HG03439 (cell line): ENCODE measurements at regions not wholly inside any gene's neighbourhood (a gene's known extent, or its start where the extent isn't known, plus 50 kb on each side); places are given as distances from the start of the nearest gene placed in this dataset.

Experiments used
- ATAC-seq: cut with Tn5 transposase; IDR thresholded peaks from one replicate; pipeline ENCODE4 v1.9.1; 2021; ENCODE audit warnings: mild to moderate bottlenecking, moderate library complexity; ENCODE audit not compliant: unreplicated experiment

- ATAC-seq: no peak
Observed at GRCh38 chr17:77376795-77377709, 236.3 kb downstream of the SEC14L1 start.

- no peak for ATAC-seq
Observed at GRCh38 chr17:77377710-77378235, 237.0 kb downstream of the SEC14L1 start.

GRCh38 chr17:77378318-77379064, 237.7 kb downstream of the SEC14L1 start:
- no peak for ATAC-seq

- no peak for ATAC-seq
Observed at GRCh38 chr17:77379065-77379428, 238.3 kb downstream of the SEC14L1 start.

GRCh38 chr17:77379832-77380231, 239.1 kb downstream of the SEC14L1 start:
- ATAC-seq: no peak

GRCh38 chr17:77380395-77381184, 239.8 kb downstream of the SEC14L1 start:
- ATAC-seq: no peak

- ATAC-seq: no peak
Observed at GRCh38 chr17:77381185-77381700, 240.5 kb downstream of the SEC14L1 start.

GRCh38 chr17:77381731-77382130, 241.0 kb downstream of the SEC14L1 start:
- ATAC-seq: no peak

GRCh38 chr17:77382356-77382911, 241.7 kb downstream of the SEC14L1 start:
- ATAC-seq: no peak

GRCh38 chr17:77382966-77383612, 242.3 kb downstream of the SEC14L1 start:
- no peak for ATAC-seq

- ATAC-seq: no peak
Observed at GRCh38 chr17:77383613-77384608, 243.1 kb downstream of the SEC14L1 start.

GRCh38 chr17:77385750-77386501, 245.2 kb downstream of the SEC14L1 start:
- no peak for ATAC-seq

- no peak for ATAC-seq
Observed at GRCh38 chr17:77386502-77387192, 245.9 kb downstream of the SEC14L1 start.

- ATAC-seq: no peak
Observed at GRCh38 chr17:77387891-77388290, 247.1 kb downstream of the SEC14L1 start.

GRCh38 chr17:77388384-77389306, 247.9 kb downstream of the SEC14L1 start:
- ATAC-seq: no peak

GRCh38 chr17:77390870-77391269, 250.1 kb downstream of the SEC14L1 start:
- no peak for ATAC-seq
